Neural cell (in vitro differentiated cells): ENCODE measurements at regions not wholly inside any gene's neighbourhood (a gene's known extent, or its start where the extent isn't known, plus 50 kb on each side); places are given as distances from the start of the nearest gene placed in this dataset.

Source experiments
- H2AFZ ChIP-seq: fragments of 200-600, 300-800 bp; sonication (generic), shearing (Covaris generic); 2 replicates; pipeline ENCODE4 v1.6.0; 2014; ENCODE audit warnings: low read depth, mild to moderate bottlenecking, antibody characterized with exemption, low read length, moderate library complexity
- H3F3A ChIP-seq: fragments of 200-600 bp; shearing (Covaris generic); 2 replicates; pipeline ENCODE4 v1.6.1; 2016; ENCODE audit warnings: mild to moderate bottlenecking, moderate library complexity, mixed read lengths, antibody characterized with exemption, low read length; ENCODE audit not compliant: insufficient read depth, poor library complexity, severe bottlenecking
- H3K27ac ChIP-seq: fragments of 200-600, 300-800 bp; sonication (generic), shearing (Covaris generic); 2 replicates; pipeline ENCODE4 v1.5.1; 2014; ENCODE audit warnings: mild to moderate bottlenecking, low read length, moderate library complexity
- H3K27me3 ChIP-seq: fragments of 300-800, 200-600 bp; sonication (generic), shearing (Covaris generic); 2 replicates; pipeline ENCODE4 v1.6.0; 2014; ENCODE audit warnings: mild to moderate bottlenecking, low read depth, low read length, moderate library complexity; ENCODE audit not compliant: insufficient read depth
- H3K36me3 ChIP-seq: fragments of 300-800, 200-600 bp; sonication (generic), shearing (Covaris generic); 2 replicates; pipeline ENCODE4 v1.5.1; 2014; ENCODE audit warnings: mild to moderate bottlenecking, antibody characterized with exemption, low read length, moderate library complexity; ENCODE audit not compliant: insufficient read depth
- H3K4me2 ChIP-seq: fragments of 300-800, 200-600 bp; sonication (generic), shearing (Covaris generic); 2 replicates; pipeline ENCODE4 v1.6.0; 2014; ENCODE audit warnings: mild to moderate bottlenecking, low read length
- H3K4me3 ChIP-seq: fragments of 300-800, 200-600 bp; sonication (generic), shearing (Covaris generic); 2 replicates; pipeline ENCODE4 v1.5.1; 2014; ENCODE audit warnings: mild to moderate bottlenecking, low read length, moderate library complexity
- H3K79me2 ChIP-seq: fragments of 200-600 bp; shearing (Covaris generic); replicated peaks from 2 replicates; pipeline ENCODE4 v1.6.0; 2014; ENCODE audit warnings: mild to moderate bottlenecking, low read length, moderate library complexity; ENCODE audit not compliant: insufficient read depth
- H3K9ac ChIP-seq: fragments of 300-800, 200-600 bp; sonication (generic), shearing (Covaris generic); 2 replicates; pipeline ENCODE4 v1.6.1; 2016; ENCODE audit warnings: mild to moderate bottlenecking, low read length, mixed read lengths
- H3K9me2 ChIP-seq: fragments of 200-600 bp; shearing (Covaris generic); 2 replicates; pipeline ENCODE4 v1.6.1; 2016; ENCODE audit warnings: mild to moderate bottlenecking, low read length, mixed read lengths; ENCODE audit not compliant: insufficient read depth
- H3K9me3 ChIP-seq: fragments of 200-600, 300-800 bp; sonication (generic), shearing (Covaris generic); 2 replicates; pipeline ENCODE4 v1.6.1; 2016; ENCODE audit warnings: mild to moderate bottlenecking, mixed run types, low read length, moderate library complexity, mixed read lengths
- H4K20me1 ChIP-seq: fragments of 200-600 bp; shearing (Covaris generic); 2 replicates; pipeline ENCODE4 v1.6.1; 2016; ENCODE audit warnings: mild to moderate bottlenecking, mixed run types; ENCODE audit not compliant: insufficient read depth
- EP300 ChIP-seq: fragments of 450-650 bp; conservative IDR thresholded peaks from 2 replicates; pipeline ENCODE4 v1.6.1; 2014; ENCODE audit warnings: antibody characterized with exemption, mild to moderate bottlenecking, moderate library complexity; ENCODE audit not compliant: poor library complexity, severe bottlenecking
- EZH2 ChIP-seq: fragments of 200-600, 300-800 bp; shearing (Covaris generic), sonication (generic); IDR thresholded peaks from 2 replicates; pipeline ENCODE4 v1.6.1; 2014; ENCODE audit warnings: antibody characterized with exemption, low read length, borderline replicate concordance, mild to moderate bottlenecking; ENCODE audit not compliant: insufficient read depth, poor library complexity, severe bottlenecking
- MXI1 ChIP-seq: fragments of 450-650 bp; conservative IDR thresholded peaks from 2 replicates; pipeline ENCODE4 v1.6.1; 2014; ENCODE audit warnings: antibody characterized with exemption, mild to moderate bottlenecking; ENCODE audit not compliant: poor library complexity, severe bottlenecking
- POLR2AphosphoS5 ChIP-seq: IDR thresholded peaks from 2 replicates; pipeline ENCODE4 v1.6.1; 2012
- RAD21 ChIP-seq: fragments of 450-650 bp; conservative IDR thresholded peaks from 2 replicates; pipeline ENCODE4 v1.6.1; 2014; ENCODE audit warnings: antibody characterized with exemption, mild to moderate bottlenecking, moderate library complexity
- SMC3 ChIP-seq: fragments of 450-650 bp; conservative IDR thresholded peaks from 2 replicates; pipeline ENCODE4 v1.6.1; 2014; ENCODE audit warnings: antibody characterized with exemption, mild to moderate bottlenecking, moderate library complexity; ENCODE audit not compliant: poor library complexity
- TAF1 ChIP-seq: IDR thresholded peaks from 2 replicates; pipeline ENCODE4 v1.6.1; 2012; ENCODE audit warnings: low read depth
- TF ChIP-seq, protein P1 (sequence below): fragments of 450-650 bp; IDR thresholded peaks from 2 replicates; pipeline ENCODE4 v1.5.1; 2014; ENCODE audit warnings: antibody characterized with exemption, mild to moderate bottlenecking, moderate library complexity; ENCODE audit not compliant: poor library complexity, severe bottlenecking
- TF ChIP-seq, protein P2 (sequence below): IDR thresholded peaks from 2 replicates; pipeline ENCODE4 v1.6.1; 2012; ENCODE audit warnings: borderline replicate concordance

DNA sequence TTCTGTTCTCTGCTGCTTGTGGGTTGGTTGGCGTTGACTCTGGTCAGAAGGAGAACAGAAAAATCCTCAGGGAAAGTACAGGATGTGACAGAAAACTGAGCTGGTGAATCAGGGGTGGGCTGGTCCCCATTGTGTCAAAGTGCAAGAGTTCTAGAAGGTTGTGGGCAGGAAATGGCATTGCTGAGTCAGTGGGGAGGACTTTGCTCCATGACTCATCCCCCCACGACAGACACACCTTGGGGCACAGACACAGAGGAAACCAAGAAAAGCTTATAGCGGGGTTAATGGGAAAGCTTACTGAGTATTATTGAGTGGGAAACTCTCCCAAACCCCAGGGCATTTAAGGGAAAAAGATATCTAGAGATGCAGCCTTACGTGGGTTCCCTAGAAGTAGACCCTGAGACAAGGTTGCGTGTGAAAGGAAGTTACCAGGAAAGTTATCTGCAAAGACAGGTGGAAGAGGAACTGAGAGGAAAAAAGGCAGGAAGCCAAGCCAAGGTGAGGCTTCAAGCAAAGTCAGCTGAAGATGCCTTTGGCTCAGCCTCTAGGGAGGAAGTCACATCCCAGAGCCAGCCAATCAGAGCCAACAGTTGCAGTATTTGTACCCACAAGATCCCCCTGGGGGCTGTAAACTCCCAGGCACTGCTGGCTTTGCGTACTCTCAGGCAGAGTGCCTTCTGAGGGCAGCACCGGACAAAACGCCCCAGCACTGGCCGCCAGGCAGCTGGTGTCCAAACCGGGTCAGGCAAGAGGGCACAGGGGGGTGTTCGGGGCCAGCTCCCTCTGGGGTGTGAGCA is 86.4 kb downstream of the FOXL1 start:
- Histone ChIP-seq H3K4me2 (no peak overlapping the region), H3K9ac (no peak overlapping the region), H2AFZ (no peak overlapping the region), H3K36me3 (no peaks in the 10 kb centered on the region), H4K20me1 (no peaks in the 10 kb centered on the region), H3K79me2 (no peaks in the 10 kb centered on the region), H3K9me3 (peaks cover 3% of the 10 kb centered on the region), H3F3A (no peaks in the 10 kb centered on the region), H3K4me3 (no peak overlapping the region), H3K27ac (no peak overlapping the region), H3K27me3 (no peaks in the 10 kb centered on the region), H3K9me2 (no peaks in the 10 kb centered on the region)
- no peak for TF ChIP-seq SMC3
- TF ChIP-seq, protein P1, sequence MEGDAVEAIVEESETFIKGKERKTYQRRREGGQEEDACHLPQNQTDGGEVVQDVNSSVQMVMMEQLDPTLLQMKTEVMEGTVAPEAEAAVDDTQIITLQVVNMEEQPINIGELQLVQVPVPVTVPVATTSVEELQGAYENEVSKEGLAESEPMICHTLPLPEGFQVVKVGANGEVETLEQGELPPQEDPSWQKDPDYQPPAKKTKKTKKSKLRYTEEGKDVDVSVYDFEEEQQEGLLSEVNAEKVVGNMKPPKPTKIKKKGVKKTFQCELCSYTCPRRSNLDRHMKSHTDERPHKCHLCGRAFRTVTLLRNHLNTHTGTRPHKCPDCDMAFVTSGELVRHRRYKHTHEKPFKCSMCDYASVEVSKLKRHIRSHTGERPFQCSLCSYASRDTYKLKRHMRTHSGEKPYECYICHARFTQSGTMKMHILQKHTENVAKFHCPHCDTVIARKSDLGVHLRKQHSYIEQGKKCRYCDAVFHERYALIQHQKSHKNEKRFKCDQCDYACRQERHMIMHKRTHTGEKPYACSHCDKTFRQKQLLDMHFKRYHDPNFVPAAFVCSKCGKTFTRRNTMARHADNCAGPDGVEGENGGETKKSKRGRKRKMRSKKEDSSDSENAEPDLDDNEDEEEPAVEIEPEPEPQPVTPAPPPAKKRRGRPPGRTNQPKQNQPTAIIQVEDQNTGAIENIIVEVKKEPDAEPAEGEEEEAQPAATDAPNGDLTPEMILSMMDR: no peak
- no peak for TF ChIP-seq EZH2

DNA sequence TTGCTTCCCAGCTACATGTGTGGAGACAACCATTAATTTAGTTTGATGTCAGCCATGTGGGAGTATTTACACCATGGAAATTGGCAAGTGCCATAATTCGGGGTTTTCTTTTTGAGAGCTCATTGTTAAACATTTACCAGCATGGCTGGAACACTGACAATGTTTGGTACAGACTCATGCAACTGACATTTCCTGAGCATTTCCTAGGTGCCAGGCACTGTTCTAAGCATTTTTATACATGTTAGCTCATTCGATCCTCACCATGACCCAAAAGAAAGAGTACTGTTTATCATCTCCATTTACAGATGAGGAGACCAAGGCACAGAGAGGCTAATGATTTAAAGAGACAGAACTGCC is 86.9 kb downstream of the FOXL1 start:
- no peak overlapping the region for H2AFZ ChIP-seq
- TF ChIP-seq MXI1 (no peak), TAF1 (no peak), EP300 (no peak), EZH2 (no peak), POLR2AphosphoS5 (no peak), RAD21 (no peak), SMC3 (no peak)
- TF ChIP-seq, protein P1: no peak
- TF ChIP-seq, protein P2, sequence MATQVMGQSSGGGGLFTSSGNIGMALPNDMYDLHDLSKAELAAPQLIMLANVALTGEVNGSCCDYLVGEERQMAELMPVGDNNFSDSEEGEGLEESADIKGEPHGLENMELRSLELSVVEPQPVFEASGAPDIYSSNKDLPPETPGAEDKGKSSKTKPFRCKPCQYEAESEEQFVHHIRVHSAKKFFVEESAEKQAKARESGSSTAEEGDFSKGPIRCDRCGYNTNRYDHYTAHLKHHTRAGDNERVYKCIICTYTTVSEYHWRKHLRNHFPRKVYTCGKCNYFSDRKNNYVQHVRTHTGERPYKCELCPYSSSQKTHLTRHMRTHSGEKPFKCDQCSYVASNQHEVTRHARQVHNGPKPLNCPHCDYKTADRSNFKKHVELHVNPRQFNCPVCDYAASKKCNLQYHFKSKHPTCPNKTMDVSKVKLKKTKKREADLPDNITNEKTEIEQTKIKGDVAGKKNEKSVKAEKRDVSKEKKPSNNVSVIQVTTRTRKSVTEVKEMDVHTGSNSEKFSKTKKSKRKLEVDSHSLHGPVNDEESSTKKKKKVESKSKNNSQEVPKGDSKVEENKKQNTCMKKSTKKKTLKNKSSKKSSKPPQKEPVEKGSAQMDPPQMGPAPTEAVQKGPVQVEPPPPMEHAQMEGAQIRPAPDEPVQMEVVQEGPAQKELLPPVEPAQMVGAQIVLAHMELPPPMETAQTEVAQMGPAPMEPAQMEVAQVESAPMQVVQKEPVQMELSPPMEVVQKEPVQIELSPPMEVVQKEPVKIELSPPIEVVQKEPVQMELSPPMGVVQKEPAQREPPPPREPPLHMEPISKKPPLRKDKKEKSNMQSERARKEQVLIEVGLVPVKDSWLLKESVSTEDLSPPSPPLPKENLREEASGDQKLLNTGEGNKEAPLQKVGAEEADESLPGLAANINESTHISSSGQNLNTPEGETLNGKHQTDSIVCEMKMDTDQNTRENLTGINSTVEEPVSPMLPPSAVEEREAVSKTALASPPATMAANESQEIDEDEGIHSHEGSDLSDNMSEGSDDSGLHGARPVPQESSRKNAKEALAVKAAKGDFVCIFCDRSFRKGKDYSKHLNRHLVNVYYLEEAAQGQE: no peak
- H3K9me2 ChIP-seq: no peaks in the 10 kb centered on the region
- H3K9me3 ChIP-seq: no peaks in the 10 kb centered on the region
- H3K27ac ChIP-seq: no peak overlapping the region
- H3K4me3 ChIP-seq: no peak overlapping the region
- no peaks in the 10 kb centered on the region for H3F3A ChIP-seq
- H3K4me2 ChIP-seq: no peak overlapping the region
- no peaks in the 10 kb centered on the region for H4K20me1 ChIP-seq
- no peaks in the 10 kb centered on the region for H3K79me2 ChIP-seq
- H3K27me3 ChIP-seq: no peaks in the 10 kb centered on the region
- no peaks in the 10 kb centered on the region for H3K36me3 ChIP-seq
- no peak overlapping the region for H3K9ac ChIP-seq
